Activated CD8-positive, alpha-beta T cell treated with anti-CD3 and anti-CD28 coated beads, Interleukin-2, amount 10 ng/mL, durations not matched to agents 7 days and 5 days (primary cell): ENCODE measurements at regions not wholly inside any gene's neighbourhood (a gene's known extent, or its start where the extent isn't known, plus 50 kb on each side); places are given as distances from the start of the nearest gene placed in this dataset.

Experiments used
- ATAC-seq: fragments of 150-1000 bp; cut with Tn5 transposase; one replicate; pipeline ENCODE4 v1.10.0; 2021; ENCODE audit warnings: moderate library complexity
- CTCF ChIA-PET: fragments of 350-600 bp; sonication (Branson Sonifier 250); formaldehyde crosslinking; loops from one replicate; lab custom pipeline; 2021; ENCODE audit warnings: antibody characterized with exemption; lab: Charles Lee
- POLR2A ChIA-PET: fragments of 350-600 bp; sonication (Branson Sonifier 250); formaldehyde crosslinking; loops from one replicate; lab custom pipeline; 2021; ENCODE audit warnings: antibody characterized with exemption; lab: Charles Lee
- DNase-seq: peaks from one replicate; pipeline ENCODE4 v3.0.0-alpha.2; 2020
- H3K27ac Mint-ChIP-seq: one replicate; pipeline ENCODE4 v1.8.0; 2021; ENCODE audit warnings: mild to moderate bottlenecking, mixed read lengths
- H3K27me3 Mint-ChIP-seq: one replicate; pipeline ENCODE4 v1.8.0; 2021; ENCODE audit warnings: low read depth, mixed read lengths
- H3K36me3 Mint-ChIP-seq: one replicate; pipeline ENCODE4 v1.8.0; 2021; ENCODE audit warnings: low read depth, mixed read lengths
- H3K4me1 Mint-ChIP-seq: one replicate; pipeline ENCODE4 v1.8.0; 2021; ENCODE audit warnings: low read depth, mixed read lengths
- H3K4me3 Mint-ChIP-seq: one replicate; pipeline ENCODE4 v1.8.0; 2021; ENCODE audit warnings: mild to moderate bottlenecking, mixed read lengths
- H3K9me3 Mint-ChIP-seq: one replicate; pipeline ENCODE4 v1.8.0; 2022; ENCODE audit warnings: mixed read lengths; ENCODE audit not compliant: insufficient read depth

DNA sequence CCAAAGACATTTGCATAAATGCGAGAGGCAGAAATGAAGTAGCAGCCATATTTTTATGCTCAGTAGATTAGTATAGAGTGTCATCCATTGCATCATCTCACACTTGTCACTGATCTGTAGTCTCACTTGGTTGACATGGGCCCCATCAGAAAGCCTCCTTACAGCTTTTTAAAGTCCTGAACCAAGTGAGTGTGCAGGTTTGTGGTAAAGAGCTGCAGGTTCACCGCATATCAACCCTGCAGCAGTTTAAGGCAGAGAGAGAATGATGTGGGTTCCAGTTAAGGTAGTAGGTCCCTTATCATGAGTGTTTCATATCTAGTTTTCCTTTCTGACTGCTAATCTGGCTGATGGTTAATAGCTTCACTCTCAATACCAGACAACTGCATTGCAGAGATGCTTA, 1080.3 kb downstream of the NR2F1-AS1 start:
- Mint-ChIP-seq H3K4me1 (peaks cover under 1% of the 10 kb centered on the region), H3K36me3 (no peaks in the 10 kb centered on the region), H3K27me3 (no peaks in the 10 kb centered on the region), H3K9me3 (no peaks in the 10 kb centered on the region), H3K27ac (no peak overlapping the region), H3K4me3 (no peak overlapping the region)
- CTCF ChIA-PET, result no interaction called here
- ATAC-seq (no peak), DNase-seq (no peak)
- POLR2A ChIA-PET, result no interaction called here

DNA sequence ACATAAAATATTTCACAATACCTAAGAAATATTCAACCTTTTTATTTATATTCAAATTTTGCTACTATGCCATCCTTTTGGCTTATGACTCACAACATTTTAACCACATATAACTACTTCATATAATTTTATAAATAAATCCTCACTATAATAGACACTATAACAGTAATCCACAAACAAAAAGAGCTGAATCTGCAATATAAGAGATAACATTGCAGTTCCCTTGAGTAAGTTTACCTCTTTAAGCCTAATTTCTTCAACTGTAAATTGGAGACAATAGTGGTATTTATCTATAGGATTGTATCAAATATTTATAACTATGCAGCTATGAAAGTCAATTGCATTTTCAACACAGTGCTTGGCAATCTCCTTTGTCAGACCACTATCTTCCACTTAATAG, 1084.5 kb downstream of the NR2F1-AS1 start:
- no peak overlapping the region for H3K4me3 Mint-ChIP-seq
- DNase-seq, result no peak
- H3K36me3 Mint-ChIP-seq, result no peaks in the 10 kb centered on the region
- CTCF ChIA-PET, result no interaction called here
- no peaks in the 10 kb centered on the region for H3K9me3 Mint-ChIP-seq
- H3K27ac Mint-ChIP-seq, result no peak overlapping the region
- POLR2A ChIA-PET, result no interaction called here
- H3K4me1 Mint-ChIP-seq, result no peaks in the 10 kb centered on the region
- no peak for ATAC-seq
- H3K27me3 Mint-ChIP-seq, result no peaks in the 10 kb centered on the region

DNA sequence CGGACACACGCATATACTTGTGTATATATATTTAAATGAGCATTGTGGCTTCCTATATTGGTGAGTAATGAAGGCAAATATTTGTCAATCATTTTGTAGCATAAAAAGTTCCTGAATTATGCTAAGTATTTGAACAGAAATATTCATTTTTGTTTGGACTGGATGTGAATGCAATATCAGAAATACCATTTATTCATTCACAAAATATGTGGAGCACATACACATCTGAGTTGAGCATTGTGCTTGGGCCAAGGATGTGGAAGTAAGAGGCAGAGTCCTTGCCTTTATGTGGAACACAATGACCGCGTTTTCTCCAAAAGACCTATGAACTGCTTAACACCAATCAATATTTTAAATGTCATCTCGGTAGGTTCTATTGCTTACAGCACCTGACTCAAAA, 1086.5 kb downstream of the NR2F1-AS1 start:
- no peaks in the 10 kb centered on the region for H3K9me3 Mint-ChIP-seq
- H3K36me3 Mint-ChIP-seq, result no peaks in the 10 kb centered on the region
- POLR2A ChIA-PET, result no interaction called here
- H3K27me3 Mint-ChIP-seq, result no peaks in the 10 kb centered on the region
- DNase-seq (no peak), ATAC-seq (no peak)
- H3K27ac Mint-ChIP-seq, result no peak overlapping the region
- H3K4me3 Mint-ChIP-seq, result no peak overlapping the region
- H3K4me1 Mint-ChIP-seq, result no peaks in the 10 kb centered on the region
- CTCF ChIA-PET, result no interaction called here

DNA sequence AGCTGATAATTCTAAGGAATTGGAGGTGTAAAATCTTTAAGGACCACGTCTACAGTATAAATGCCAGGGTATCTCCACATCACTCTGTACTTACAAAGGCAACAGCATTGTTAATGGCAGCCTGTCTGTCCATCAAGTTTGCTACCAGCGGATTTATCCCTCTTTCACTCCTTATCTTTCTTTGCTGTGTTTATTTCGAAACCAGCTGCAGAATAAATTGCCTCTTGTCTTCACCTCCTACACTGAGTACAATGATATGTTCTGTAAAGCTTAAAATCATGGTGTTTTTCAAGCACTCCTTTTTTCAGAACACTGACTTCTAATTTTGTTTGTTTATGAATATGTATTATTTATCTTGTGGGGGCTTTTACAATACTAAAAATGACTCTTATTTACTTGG, 1088.1 kb downstream of the NR2F1-AS1 start:
- CTCF ChIA-PET, result no interaction called here
- ATAC-seq (no peak), DNase-seq (no peak)
- Mint-ChIP-seq H3K36me3 (no peaks in the 10 kb centered on the region), H3K9me3 (no peaks in the 10 kb centered on the region), H3K4me3 (no peak overlapping the region), H3K27ac (no peak overlapping the region), H3K4me1 (no peaks in the 10 kb centered on the region), H3K27me3 (no peaks in the 10 kb centered on the region)
- POLR2A ChIA-PET, result no interaction called here

DNA sequence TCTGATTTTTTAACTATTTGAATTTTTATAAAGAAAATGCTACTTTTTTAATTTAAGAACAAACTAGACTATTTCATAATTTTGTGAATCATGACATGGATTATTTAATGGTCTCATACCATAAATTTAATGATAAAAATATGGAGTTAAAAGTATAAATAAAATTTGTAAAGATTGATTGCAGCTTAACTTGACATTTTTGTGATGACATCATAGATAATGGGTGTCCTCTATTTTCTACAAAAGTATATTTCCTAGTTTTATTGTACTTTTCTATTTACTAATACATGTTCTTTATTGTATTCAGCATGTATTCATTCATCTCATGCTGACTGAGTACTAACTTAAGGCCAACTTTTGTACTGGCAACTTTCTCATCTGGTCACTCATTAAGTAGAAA, 1096.5 kb downstream of the NR2F1-AS1 start:
- peaks cover 11% of the 10 kb centered on the region for H3K9me3 Mint-ChIP-seq
- no peak for DNase-seq
- no peak overlapping the region for H3K4me3 Mint-ChIP-seq
- ChIA-PET POLR2A (no interaction called here), CTCF (no interaction called here)
- no peaks in the 10 kb centered on the region for H3K36me3 Mint-ChIP-seq
- H3K27me3 Mint-ChIP-seq, result no peaks in the 10 kb centered on the region
- no peak for ATAC-seq
- H3K4me1 Mint-ChIP-seq, result no peaks in the 10 kb centered on the region
- no peak overlapping the region for H3K27ac Mint-ChIP-seq

DNA sequence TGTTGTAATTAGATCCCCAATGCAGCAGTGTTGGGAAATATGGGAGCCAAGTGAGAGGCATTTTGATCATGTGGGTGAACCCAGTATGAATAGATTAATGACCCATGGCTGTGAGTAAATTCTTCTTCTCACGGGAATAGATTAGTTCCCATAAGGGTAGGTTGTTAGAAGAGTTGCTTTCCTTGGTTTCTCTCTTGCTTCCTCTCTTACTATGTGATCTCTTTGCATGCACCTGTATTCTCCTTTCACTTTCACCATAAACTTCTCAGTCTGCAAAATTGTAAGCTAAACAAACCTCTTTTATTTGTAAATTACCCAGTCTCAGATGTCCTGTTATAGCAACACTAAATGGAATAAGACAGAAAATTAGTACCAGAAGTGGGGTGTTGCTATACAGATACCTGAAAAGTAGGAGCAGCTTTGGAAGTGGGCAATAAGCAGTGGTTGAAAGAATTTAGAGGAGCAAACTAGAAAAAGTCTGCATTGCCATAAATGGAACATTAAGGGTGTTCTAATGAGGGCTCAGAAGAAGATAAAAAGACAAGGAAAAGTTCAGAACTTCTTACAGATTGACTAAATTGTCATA, 1090.0 kb upstream of the ARRDC3 start:
- ATAC-seq, result no peak
- CTCF ChIA-PET, result no interaction called here

DNA sequence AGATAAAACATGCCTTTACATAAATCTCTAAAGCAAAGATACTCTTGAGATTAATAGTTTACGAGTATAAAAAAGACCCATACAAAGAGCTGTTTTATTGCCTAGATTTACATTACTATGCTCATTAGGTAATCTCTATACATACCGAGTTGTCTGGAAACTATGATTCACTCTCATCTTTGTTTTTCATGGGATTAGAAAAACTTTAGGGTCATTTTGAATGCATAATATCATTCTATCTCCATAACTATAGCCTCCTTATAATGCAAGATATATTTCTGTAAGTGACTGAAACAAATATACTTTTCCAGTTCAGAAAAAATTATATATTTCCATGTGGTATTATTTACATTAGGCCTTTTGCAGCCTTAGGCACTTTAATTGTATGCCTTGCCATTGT, 1088.7 kb upstream of the ARRDC3 start:
- no peak for ATAC-seq

More for the DNA sequence above, 1090.0 kb upstream of the ARRDC3 start:
- Mint-ChIP-seq H3K9me3 (peaks cover 10% of the 10 kb centered on the region), H3K27ac (no peak overlapping the region), H3K4me1 (no peaks in the 10 kb centered on the region), H3K4me3 (no peak overlapping the region), H3K36me3 (no peaks in the 10 kb centered on the region), H3K27me3 (no peaks in the 10 kb centered on the region)
- DNase-seq, result no peak
- POLR2A ChIA-PET, result no interaction called here

DNA sequence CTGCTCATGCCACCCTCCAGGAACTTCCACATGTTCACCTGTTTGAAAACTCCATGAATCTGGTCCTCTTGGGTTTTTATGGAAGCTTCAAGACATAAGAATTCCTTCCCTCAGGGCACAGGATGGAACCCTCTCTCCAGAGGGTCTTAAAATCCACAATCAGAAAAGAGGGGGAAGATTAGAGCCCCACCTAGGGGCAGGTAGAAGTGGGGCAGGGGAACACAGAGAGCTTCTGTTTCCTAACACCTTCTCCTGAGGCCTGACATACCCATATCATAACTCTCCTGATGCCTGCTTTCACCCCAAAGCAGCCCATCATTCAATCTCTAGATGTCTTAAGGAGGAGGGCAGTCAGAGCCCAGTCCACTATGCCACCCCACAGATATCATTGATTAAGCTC, 1087.7 kb upstream of the ARRDC3 start:
- Mint-ChIP-seq H3K27me3 (no peaks in the 10 kb centered on the region), H3K27ac (no peak overlapping the region), H3K4me3 (no peak overlapping the region), H3K9me3 (peaks cover 12% of the 10 kb centered on the region), H3K4me1 (no peaks in the 10 kb centered on the region), H3K36me3 (no peaks in the 10 kb centered on the region)
- DNase-seq (no peak), ATAC-seq (no peak)
- ChIA-PET CTCF (no interaction called here), POLR2A (no interaction called here)

More for the DNA sequence above, 1088.7 kb upstream of the ARRDC3 start:
- H3K36me3 Mint-ChIP-seq, result no peaks in the 10 kb centered on the region
- H3K27ac Mint-ChIP-seq, result no peak overlapping the region
- ChIA-PET POLR2A (no interaction called here), CTCF (no interaction called here)
- no peak for DNase-seq
- peaks cover 10% of the 10 kb centered on the region for H3K9me3 Mint-ChIP-seq
- no peaks in the 10 kb centered on the region for H3K4me1 Mint-ChIP-seq
- no peaks in the 10 kb centered on the region for H3K27me3 Mint-ChIP-seq
- no peak overlapping the region for H3K4me3 Mint-ChIP-seq

DNA sequence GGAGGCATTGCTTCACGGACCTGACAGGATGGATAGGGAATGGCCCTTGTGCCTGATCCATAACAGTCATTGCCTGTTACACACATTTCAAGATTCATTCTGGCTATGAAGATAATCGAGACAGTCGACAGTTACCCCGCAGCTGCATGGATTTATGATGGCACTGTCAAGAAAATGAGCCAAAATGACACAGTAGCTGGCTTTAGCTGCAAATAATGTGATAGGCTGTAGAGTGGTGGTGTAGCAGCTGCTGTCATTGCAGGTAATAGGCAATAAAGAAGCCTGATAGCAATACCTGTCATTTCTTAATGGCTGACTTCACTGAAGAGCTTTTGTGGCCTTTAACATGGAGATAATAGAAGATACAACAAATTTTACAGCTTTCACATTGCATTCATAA, 1085.2 kb upstream of the ARRDC3 start:
- ChIA-PET POLR2A (no interaction called here), CTCF (no interaction called here)
- no peaks in the 10 kb centered on the region for H3K36me3 Mint-ChIP-seq
- DNase-seq (no peak), ATAC-seq (no peak)
- no peak overlapping the region for H3K27ac Mint-ChIP-seq
- peaks cover 9% of the 10 kb centered on the region for H3K9me3 Mint-ChIP-seq
- no peak overlapping the region for H3K4me3 Mint-ChIP-seq
- no peaks in the 10 kb centered on the region for H3K27me3 Mint-ChIP-seq
- H3K4me1 Mint-ChIP-seq, result no peaks in the 10 kb centered on the region

DNA sequence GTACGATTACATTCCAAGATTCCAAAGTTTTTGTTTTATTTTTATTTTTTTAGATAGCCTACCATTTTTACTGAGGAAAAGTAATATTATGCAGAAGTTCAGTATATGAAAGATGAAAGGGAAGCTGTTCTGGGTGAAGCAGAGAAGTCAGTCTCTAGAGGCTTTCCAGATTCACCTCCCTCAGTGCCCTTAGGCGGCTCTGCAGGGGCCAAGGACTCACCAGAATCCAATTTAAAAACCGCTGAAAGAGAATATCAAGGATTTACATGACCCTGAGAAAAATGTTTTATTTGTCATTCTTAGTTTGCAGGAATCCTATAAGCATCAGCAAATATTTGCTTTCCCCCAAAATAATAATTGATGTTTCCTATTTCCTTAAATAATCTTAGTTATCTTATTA, 1084.6 kb upstream of the ARRDC3 start:
- no peaks in the 10 kb centered on the region for H3K4me1 Mint-ChIP-seq
- DNase-seq (no peak), ATAC-seq (no peak)
- H3K27ac Mint-ChIP-seq, result no peak overlapping the region
- peaks cover 9% of the 10 kb centered on the region for H3K9me3 Mint-ChIP-seq
- no peak overlapping the region for H3K4me3 Mint-ChIP-seq
- ChIA-PET CTCF (no interaction called here), POLR2A (no interaction called here)
- no peaks in the 10 kb centered on the region for H3K36me3 Mint-ChIP-seq
- H3K27me3 Mint-ChIP-seq, result no peaks in the 10 kb centered on the region

DNA sequence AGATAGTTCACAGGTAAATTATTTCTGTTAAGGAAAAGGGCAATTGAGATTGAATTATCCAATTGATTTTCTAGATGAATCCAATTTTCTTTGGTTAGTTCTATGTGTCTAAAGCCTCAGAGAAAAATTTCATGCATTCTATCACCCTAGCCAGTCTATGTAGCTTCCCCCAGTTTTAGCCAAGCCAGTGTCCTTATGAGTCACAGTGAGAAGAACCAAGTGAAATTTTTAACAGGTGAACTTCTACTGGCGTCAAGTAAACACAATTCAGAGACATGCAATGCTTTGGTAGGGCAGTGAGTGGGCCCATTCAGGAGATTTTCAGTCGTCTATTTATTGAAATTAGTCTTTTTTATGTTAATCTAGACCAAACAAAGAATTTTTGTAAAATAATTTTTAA, 1077.4 kb upstream of the ARRDC3 start:
- DNase-seq, result no peak
- no peak for ATAC-seq

DNA sequence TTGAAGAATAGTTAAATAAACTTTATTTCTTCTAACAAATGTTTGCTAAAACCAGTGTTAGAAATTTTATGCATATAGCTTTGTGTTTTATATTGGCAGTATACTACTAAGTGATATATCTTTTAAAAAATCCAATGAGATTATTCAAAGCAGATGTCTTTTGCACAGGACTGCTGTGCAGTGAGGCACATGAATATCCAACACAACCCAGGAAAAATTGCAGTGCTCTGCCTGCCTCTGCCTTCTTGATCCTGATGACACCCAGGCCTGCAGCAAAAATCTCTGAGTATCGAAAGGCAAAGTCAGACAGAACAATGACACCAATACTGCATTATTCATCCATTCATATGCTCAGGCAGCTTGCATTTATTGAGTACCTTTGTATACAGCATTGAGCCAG, 1076.5 kb upstream of the ARRDC3 start:
- H3K4me1 Mint-ChIP-seq, result no peaks in the 10 kb centered on the region
- ChIA-PET CTCF (no interaction called here), POLR2A (no interaction called here)
- H3K9me3 Mint-ChIP-seq, result no peaks in the 10 kb centered on the region
- H3K27ac Mint-ChIP-seq, result no peak overlapping the region
- ATAC-seq (no peak), DNase-seq (no peak)
- H3K36me3 Mint-ChIP-seq, result no peaks in the 10 kb centered on the region
- no peak overlapping the region for H3K4me3 Mint-ChIP-seq
- no peaks in the 10 kb centered on the region for H3K27me3 Mint-ChIP-seq

More for the DNA sequence above, 1077.4 kb upstream of the ARRDC3 start:
- H3K27me3 Mint-ChIP-seq, result no peaks in the 10 kb centered on the region
- H3K4me1 Mint-ChIP-seq, result no peaks in the 10 kb centered on the region
- no peak overlapping the region for H3K4me3 Mint-ChIP-seq
- POLR2A ChIA-PET, result no interaction called here
- no peaks in the 10 kb centered on the region for H3K36me3 Mint-ChIP-seq
- no peaks in the 10 kb centered on the region for H3K9me3 Mint-ChIP-seq
- CTCF ChIA-PET, result no interaction called here
- H3K27ac Mint-ChIP-seq, result no peak overlapping the region

DNA sequence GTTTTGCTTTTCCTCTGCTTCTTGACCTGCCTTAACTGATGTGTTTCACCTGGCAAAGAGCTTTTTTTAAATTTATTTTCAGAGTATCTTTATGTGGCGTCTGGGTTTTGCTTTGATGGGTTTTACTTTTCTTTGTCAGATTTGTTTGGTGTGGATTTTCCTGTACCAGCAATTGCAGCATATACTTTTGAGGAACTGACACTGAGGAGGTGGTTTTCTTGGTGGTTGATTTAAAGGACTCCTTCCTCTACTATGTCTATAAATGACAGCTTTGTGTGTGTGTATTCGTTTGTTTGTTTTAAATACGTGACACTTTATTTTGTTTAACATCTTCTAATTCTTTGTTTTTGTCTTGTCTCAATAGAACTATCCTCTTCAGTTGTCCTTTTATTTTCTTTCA, 1071.9 kb upstream of the ARRDC3 start:
- H3K27ac Mint-ChIP-seq, result no peak overlapping the region
- no peaks in the 10 kb centered on the region for H3K27me3 Mint-ChIP-seq
- DNase-seq (no peak), ATAC-seq (no peak)
- H3K36me3 Mint-ChIP-seq, result no peaks in the 10 kb centered on the region
- no peaks in the 10 kb centered on the region for H3K4me1 Mint-ChIP-seq
- no peak overlapping the region for H3K4me3 Mint-ChIP-seq
- H3K9me3 Mint-ChIP-seq, result no peaks in the 10 kb centered on the region
- POLR2A ChIA-PET, result no interaction called here
- CTCF ChIA-PET, result no interaction called here
